ENCODE measurements at regions not wholly inside any gene's neighbourhood (a gene's known extent, or its start where the extent isn't known, plus 50 kb on each side); places are given as distances from the start of the nearest gene placed in this dataset.
A peak's percentile ranks its signal among the peaks of the same experiment; 100 is the strongest.

GRCh38 chr2:217662984-217663602 is 339.7 kb downstream of the TNS1 start:
- Histone ChIP-seq H3F3A (replicated peaks; ENCODE audit: insufficient read depth) (no peaks in the 10 kb centered on the region), H3K27me3 (ENCODE audit: insufficient read depth) (no peaks in the 10 kb centered on the region), H3K9me2 (no peaks in the 10 kb centered on the region), H3K4me3 (ENCODE audit: low read depth in 2 of 2, low read length in 1 of 2) (no peak overlapping the region), H3K9me3 (no peaks in the 10 kb centered on the region), H3K36me3 (replicated peaks in 1 of 2; ENCODE audit: control insufficient read depth in 1 of 2, insufficient read depth in 2 of 2, low read length in 1 of 2) (no peaks in the 10 kb centered on the region), H3K9ac (no peak overlapping the region), H2AFZ (ENCODE audit: low read depth) (no peak overlapping the region), H3K79me2 (ENCODE audit: insufficient read depth) (no peaks in the 10 kb centered on the region), H3K27ac (ENCODE audit: low read depth in 2 of 2, low read length in 1 of 2) (no peak overlapping the region), H3K4me1 (ENCODE audit: control insufficient read depth in 1 of 2, insufficient read depth in 2 of 2, low read depth in 1 of 2, low read length in 1 of 2) (peaks cover 0 to 2% of the 10 kb centered on the region in 2 experiments; a peak in 2 of 4 replicates), H4K20me1 (ENCODE audit: insufficient read depth) (no peaks in the 10 kb centered on the region), H3K4me2 (no peak overlapping the region)
- POLR2A ChIA-PET: no interaction called here
- no peak for DNase-seq
- no peak for TF ChIP-seq REST (IDR thresholded peaks at IDR 0.05; ENCODE audit: low read depth, low read length)
- TF ChIP-seq TEAD4 (IDR thresholded peaks at IDR 0.05; ENCODE audit: borderline replicate concordance, insufficient read depth): no peak
- peak; percentile 23; the same call in 1 of the 2 replicates for TF ChIP-seq JUND (IDR thresholded peaks at IDR 0.05)
- TF ChIP-seq NRF1 (IDR thresholded peaks at IDR 0.05; ENCODE audit: low read depth, low read length): no peak
- TF ChIP-seq USF1 (IDR thresholded peaks at IDR 0.05; ENCODE audit: borderline replicate concordance, low read depth): no peak
- no peak for TF ChIP-seq PBX3 (IDR thresholded peaks at IDR 0.05)
- no peak for TF ChIP-seq RAD21 (IDR thresholded peaks at IDR 0.05; ENCODE audit: low read length)
- TF ChIP-seq FOSL2 (IDR thresholded peaks at IDR 0.05; ENCODE audit: borderline replicate concordance, low read depth): peak; percentile 32; the same call in 1 of the 2 replicates
- no peak for TF ChIP-seq CTCF (IDR thresholded peaks at IDR 0.05)
- no peak for TF ChIP-seq ZBTB33 (IDR thresholded peaks at IDR 0.05; ENCODE audit: borderline replicate concordance, low read depth)
- no peak for TF ChIP-seq RXRA (IDR thresholded peaks at IDR 0.05; ENCODE audit: borderline replicate concordance, low read depth)
- TF ChIP-seq TAF1 (IDR thresholded peaks at IDR 0.05; ENCODE audit: borderline replicate concordance, low read depth, low read length): no peak
- TF ChIP-seq IRF3 (IDR thresholded peaks at IDR 0.05; ENCODE audit: low read depth, low read length): no peak
- CTCF ChIA-PET: interaction anchor here (0.8 to 1.4 kb wide), 2 partner anchors 13 to 14 kb away, joined by 3 to 5 read pairs; no protein-coding TSS in a partner anchor
- 54% methylated on average over 3 of the region's 3 CpGs for WGBS (ENCODE audit: low lambda C conversion rate)
